GM23338 (cell line): ENCODE measurements at regions not wholly inside any gene's neighbourhood (a gene's known extent, or its start where the extent isn't known, plus 50 kb on each side); places are given as distances from the start of the nearest gene placed in this dataset.
A peak's percentile ranks its signal among the peaks of the same experiment; 100 is the strongest.

Experiments used
- ATAC-seq: fragments of 200-7000 bp; cut with Tn5 transposase; 3 replicates; pipeline ENCODE4 v1.9.1; 2020
- DNase-seq: peaks from one replicate; pipeline ENCODE4 v3.0.0-alpha.2; 2015; ENCODE audit warnings: low spot score
- H2AFZ ChIP-seq: fragments of 200-600 bp; sonication (generic); 2 replicates; pipeline ENCODE4 v1.8.0; 2016; ENCODE audit warnings: antibody characterized with exemption, mild to moderate bottlenecking, moderate library complexity
- H3F3A ChIP-seq: fragments of 200-600 bp; sonication (generic); replicated peaks from 2 replicates; pipeline ENCODE4 v1.8.0; 2017; ENCODE audit warnings: antibody characterized with exemption, mixed run types, low read depth
- H3K27ac ChIP-seq: fragments of 200-600 bp; sonication (generic); 2 replicates; pipeline ENCODE4 v1.6.1; 2016; ENCODE audit warnings: low read depth
- H3K27me3 ChIP-seq: fragments of 200-600 bp; sonication (generic); 2 replicates; pipeline ENCODE4 v1.8.0; 2016; ENCODE audit warnings: mild to moderate bottlenecking, mixed run types, moderate library complexity; ENCODE audit not compliant: insufficient read depth
- H3K36me3 ChIP-seq: fragments of 200-600 bp; sonication (generic); 2 replicates; pipeline ENCODE4 v1.8.0; 2016; ENCODE audit warnings: mild to moderate bottlenecking; ENCODE audit not compliant: insufficient read depth
- H3K4me1 ChIP-seq: fragments of 200-600 bp; sonication (generic); 2 replicates; pipeline ENCODE4 v1.8.0; 2016; ENCODE audit warnings: mild to moderate bottlenecking, moderate library complexity; ENCODE audit not compliant: insufficient read depth
- H3K4me2 ChIP-seq: fragments of 200-600 bp; sonication (generic); 2 replicates; pipeline ENCODE4 v1.7.1; 2017; ENCODE audit warnings: mixed run types
- H3K4me3 ChIP-seq: fragments of 200-600 bp; sonication (generic); 2 replicates; pipeline ENCODE4 v1.6.1; 2016; ENCODE audit warnings: mixed run types
- H3K79me2 ChIP-seq: fragments of 200-600 bp; sonication (generic); replicated peaks from 2 replicates; pipeline ENCODE4 v1.8.0; 2017; ENCODE audit warnings: mild to moderate bottlenecking; ENCODE audit not compliant: insufficient read depth
- H3K9me2 ChIP-seq: fragments of 200-600 bp; sonication (generic); 2 replicates; pipeline ENCODE4 v1.8.0; 2017; ENCODE audit not compliant: insufficient read depth
- H4K20me1 ChIP-seq: fragments of 200-600 bp; sonication (generic); replicated peaks from 2 replicates; pipeline ENCODE4 v1.8.0; 2017; ENCODE audit warnings: mild to moderate bottlenecking; ENCODE audit not compliant: insufficient read depth
- H3K27ac Mint-ChIP-seq: 2 replicates; pipeline ENCODE4 v1.8.0; 2020; ENCODE audit warnings: inconsistent platforms, mild to moderate bottlenecking, moderate library complexity, mixed read lengths
- H3K27me3 Mint-ChIP-seq: 3 replicates; pipeline ENCODE4 v1.8.0; 2022; ENCODE audit warnings: low read depth, mild to moderate bottlenecking, moderate library complexity, mixed read lengths, inconsistent platforms; ENCODE audit not compliant: insufficient read depth, poor library complexity
- H3K36me3 Mint-ChIP-seq: 3 replicates; pipeline ENCODE4 v1.8.0; 2021; ENCODE audit warnings: low read depth, mild to moderate bottlenecking, inconsistent platforms, moderate library complexity, mixed read lengths
- H3K4me1 Mint-ChIP-seq: 3 replicates; pipeline ENCODE4 v1.8.0; 2020; ENCODE audit warnings: mild to moderate bottlenecking, inconsistent platforms, mixed read lengths
- H3K4me3 Mint-ChIP-seq: 3 replicates; pipeline ENCODE4 v1.8.0; 2021; ENCODE audit warnings: moderate library complexity, mild to moderate bottlenecking, inconsistent platforms, mixed read lengths
- H3K9me3 Mint-ChIP-seq: 3 replicates; pipeline ENCODE4 v1.8.0; 2020; ENCODE audit warnings: moderate library complexity, mild to moderate bottlenecking, inconsistent platforms, mixed read lengths
- CREB1 ChIP-seq: fragments of 250-450 bp; sonication (Bioruptor Pico); IDR thresholded peaks from 2 replicates; pipeline ENCODE4 v1.5.0; 2020; ENCODE audit warnings: low read depth, mild to moderate bottlenecking, moderate library complexity
- ETS1 ChIP-seq: IDR thresholded peaks from 2 replicates; pipeline ENCODE4 v1.6.1; 2016; ENCODE audit warnings: antibody characterized with exemption
- EZH2 ChIP-seq: fragments of 200-600 bp; sonication (generic); IDR thresholded peaks from one replicate; pipeline ENCODE4 v1.8.0; 2017; ENCODE audit warnings: antibody characterized with exemption, mild to moderate bottlenecking, low read depth; ENCODE audit not compliant: unreplicated experiment
- EZH2phosphoT487 ChIP-seq: fragments of 200-600 bp; sonication (generic); IDR thresholded peaks from one replicate; pipeline ENCODE4 v1.8.1; 2018; ENCODE audit warnings: antibody characterized with exemption; ENCODE audit not compliant: unreplicated experiment
- JUNB ChIP-seq: IDR thresholded peaks from one replicate; pipeline ENCODE4 v1.6.1; 2016; ENCODE audit warnings: antibody characterized with exemption; ENCODE audit not compliant: unreplicated experiment
- NANOG ChIP-seq: IDR thresholded peaks from 2 replicates; pipeline ENCODE4 v1.6.1; 2016; ENCODE audit warnings: antibody characterized with exemption, borderline replicate concordance
- POLR2AphosphoS5 ChIP-seq: IDR thresholded peaks from 2 replicates; pipeline ENCODE4 v1.6.1; 2016; ENCODE audit warnings: antibody characterized with exemption, low read depth
- STAT1 ChIP-seq: IDR thresholded peaks from one replicate; pipeline ENCODE4 v1.6.1; 2016; ENCODE audit warnings: antibody characterized with exemption; ENCODE audit not compliant: unreplicated experiment
- ZNF114 ChIP-seq: fragments of 250-450 bp; sonication (Bioruptor Pico); IDR thresholded peaks from 2 replicates; pipeline ENCODE4 v1.5.0; 2020; ENCODE audit warnings: mild to moderate bottlenecking, moderate library complexity
- ZNF331 ChIP-seq: fragments of 250-450 bp; sonication (Bioruptor Pico); IDR thresholded peaks from 2 replicates; pipeline ENCODE4 v1.5.0; 2020; ENCODE audit warnings: low read depth, mild to moderate bottlenecking, moderate library complexity
- TF ChIP-seq, protein P1 (sequence below), 2 experiments: fragments of 200-600 bp in 1 of 2; sonication (generic) in 1 of 2; conservative IDR thresholded peaks; 2 replicates each; pipeline versions ENCODE4 v1.5.1 to v1.6.1; 2016 to 2017; ENCODE audit warnings: antibody characterized with exemption in 2 of 2, low read depth in 2 of 2, mild to moderate bottlenecking in 2 of 2, moderate library complexity in 1 of 2
- TF ChIP-seq, protein P2 (sequence below): IDR thresholded peaks from one replicate; pipeline ENCODE4 v1.6.1; 2018; ENCODE audit warnings: antibody characterized with exemption; ENCODE audit not compliant: unreplicated experiment

DNA sequence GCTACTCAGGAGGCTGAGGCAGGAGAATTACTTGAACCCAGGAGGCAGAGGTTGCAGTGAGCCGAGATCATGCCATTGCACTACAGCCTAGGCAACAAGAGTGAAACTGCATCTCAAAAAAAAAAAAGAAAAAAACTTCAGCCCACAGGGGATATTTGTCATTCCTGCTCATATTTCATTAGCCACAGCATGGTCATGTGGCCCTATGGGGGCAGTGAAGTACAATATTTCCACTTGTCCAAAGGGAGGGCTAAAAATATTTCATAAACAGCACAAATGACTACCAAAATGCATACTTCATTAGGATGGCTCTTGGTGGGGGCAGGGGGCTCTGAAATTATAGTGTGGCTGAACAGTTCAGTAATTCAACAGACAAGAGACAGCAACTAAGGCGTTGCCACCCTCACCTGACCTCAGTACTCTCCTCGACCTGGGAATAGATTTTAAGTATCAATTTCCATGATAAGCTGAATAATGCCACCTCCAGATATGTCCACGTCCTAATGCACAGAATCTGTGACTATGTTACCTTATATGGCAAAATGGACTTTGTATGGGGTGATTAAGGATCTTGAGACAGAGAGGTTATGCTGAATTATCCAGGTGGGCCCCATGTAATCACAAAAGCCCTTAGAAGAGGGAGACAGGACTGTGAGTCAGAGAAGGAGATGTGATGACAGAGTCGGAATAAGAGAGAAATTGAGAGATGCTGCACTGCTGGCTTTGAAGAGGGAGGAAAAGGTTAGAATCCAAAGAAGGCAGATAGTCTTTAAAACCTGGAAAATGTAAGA, 158.2 kb upstream of the CRIM1 start:
- DNase-seq = no peak
- Mint-ChIP-seq H3K4me3 (no peak overlapping the region), H3K36me3 (no peaks in the 10 kb centered on the region), H3K4me1 (no peaks in the 10 kb centered on the region), H3K27ac (no peak overlapping the region), H3K9me3 (peaks cover 7% of the 10 kb centered on the region; the same call in 2 of the 3 replicates), H3K27me3 (peaks cover 1% of the 10 kb centered on the region)
- Histone ChIP-seq H2AFZ (no peak overlapping the region), H3K4me3 (no peak overlapping the region), H3K27me3 (no peaks in the 10 kb centered on the region), H3K36me3 (no peaks in the 10 kb centered on the region), H3F3A (no peaks in the 10 kb centered on the region), H3K4me2 (no peak overlapping the region), H3K27ac (no peak overlapping the region), H3K4me1 (no peaks in the 10 kb centered on the region), H3K9me2 (peaks cover 7% of the 10 kb centered on the region), H3K79me2 (no peaks in the 10 kb centered on the region), H4K20me1 (no peaks in the 10 kb centered on the region)
- ATAC-seq = no peak
- TF ChIP-seq CREB1 = no peak
- no peak for TF ChIP-seq NANOG
- TF ChIP-seq, protein P1, sequence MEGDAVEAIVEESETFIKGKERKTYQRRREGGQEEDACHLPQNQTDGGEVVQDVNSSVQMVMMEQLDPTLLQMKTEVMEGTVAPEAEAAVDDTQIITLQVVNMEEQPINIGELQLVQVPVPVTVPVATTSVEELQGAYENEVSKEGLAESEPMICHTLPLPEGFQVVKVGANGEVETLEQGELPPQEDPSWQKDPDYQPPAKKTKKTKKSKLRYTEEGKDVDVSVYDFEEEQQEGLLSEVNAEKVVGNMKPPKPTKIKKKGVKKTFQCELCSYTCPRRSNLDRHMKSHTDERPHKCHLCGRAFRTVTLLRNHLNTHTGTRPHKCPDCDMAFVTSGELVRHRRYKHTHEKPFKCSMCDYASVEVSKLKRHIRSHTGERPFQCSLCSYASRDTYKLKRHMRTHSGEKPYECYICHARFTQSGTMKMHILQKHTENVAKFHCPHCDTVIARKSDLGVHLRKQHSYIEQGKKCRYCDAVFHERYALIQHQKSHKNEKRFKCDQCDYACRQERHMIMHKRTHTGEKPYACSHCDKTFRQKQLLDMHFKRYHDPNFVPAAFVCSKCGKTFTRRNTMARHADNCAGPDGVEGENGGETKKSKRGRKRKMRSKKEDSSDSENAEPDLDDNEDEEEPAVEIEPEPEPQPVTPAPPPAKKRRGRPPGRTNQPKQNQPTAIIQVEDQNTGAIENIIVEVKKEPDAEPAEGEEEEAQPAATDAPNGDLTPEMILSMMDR (conservative IDR thresholded peaks at IDR 0.05; ENCODE audit: low read depth in 2 of 2) = no peak
- TF ChIP-seq JUNB = no peak
- no peak for TF ChIP-seq POLR2AphosphoS5

DNA sequence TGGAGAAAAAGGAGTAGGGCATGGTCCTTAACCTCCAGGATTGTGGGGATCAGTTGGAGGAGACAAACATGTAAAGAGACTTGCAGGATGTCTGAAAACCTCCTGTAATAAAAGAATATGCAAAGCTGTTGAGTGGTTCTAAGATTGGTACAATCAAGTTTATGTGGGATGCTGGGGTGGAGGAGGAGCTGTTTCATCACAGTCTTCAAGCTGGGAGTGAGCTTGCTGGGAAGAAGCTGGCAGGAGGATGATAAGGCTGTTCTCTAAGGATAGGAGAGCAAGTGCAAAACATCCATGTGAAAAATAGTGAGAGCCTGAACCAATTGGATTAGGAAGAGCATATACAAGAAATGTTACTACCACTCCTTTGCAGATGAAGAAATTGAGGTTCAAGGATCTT, 161.9 kb upstream of the CRIM1 start:
- no peaks in the 10 kb centered on the region for H3K9me3 Mint-ChIP-seq
- ATAC-seq = no peak
- no peaks in the 10 kb centered on the region for H3K79me2 ChIP-seq
- H4K20me1 ChIP-seq = no peaks in the 10 kb centered on the region
- no peaks in the 10 kb centered on the region for H3K36me3 ChIP-seq
- H3F3A ChIP-seq = no peaks in the 10 kb centered on the region
- peak overlapping the region; percentile 34; the same call in 1 of the 2 replicates for H2AFZ ChIP-seq
- H3K9me2 ChIP-seq = no peaks in the 10 kb centered on the region
- no peak overlapping the region for H3K27ac Mint-ChIP-seq
- DNase-seq = no peak
- H3K4me2 ChIP-seq = no peak overlapping the region
- H3K27me3 ChIP-seq = no peaks in the 10 kb centered on the region
- no peak overlapping the region for H3K4me3 ChIP-seq
- no peaks in the 10 kb centered on the region for H3K36me3 Mint-ChIP-seq
- H3K4me3 Mint-ChIP-seq = no peak overlapping the region
- peaks cover 1% of the 10 kb centered on the region for H3K27me3 Mint-ChIP-seq
- no peaks in the 10 kb centered on the region for H3K4me1 Mint-ChIP-seq
- H3K27ac ChIP-seq = no peak overlapping the region
- no peaks in the 10 kb centered on the region for H3K4me1 ChIP-seq
- TF ChIP-seq ZNF331 (CRISPR knock-in tag) = no peak
- no peak for TF ChIP-seq POLR2AphosphoS5
- no peak for TF ChIP-seq ZNF114
- no peak for TF ChIP-seq JUNB
- TF ChIP-seq STAT1 = no peak
- TF ChIP-seq, protein P1 (conservative IDR thresholded peaks at IDR 0.05; ENCODE audit: low read depth in 2 of 2) = no peak
- TF ChIP-seq EZH2phosphoT487 = no peak
- no peak for TF ChIP-seq EZH2
- TF ChIP-seq NANOG = no peak
- TF ChIP-seq, protein P2, sequence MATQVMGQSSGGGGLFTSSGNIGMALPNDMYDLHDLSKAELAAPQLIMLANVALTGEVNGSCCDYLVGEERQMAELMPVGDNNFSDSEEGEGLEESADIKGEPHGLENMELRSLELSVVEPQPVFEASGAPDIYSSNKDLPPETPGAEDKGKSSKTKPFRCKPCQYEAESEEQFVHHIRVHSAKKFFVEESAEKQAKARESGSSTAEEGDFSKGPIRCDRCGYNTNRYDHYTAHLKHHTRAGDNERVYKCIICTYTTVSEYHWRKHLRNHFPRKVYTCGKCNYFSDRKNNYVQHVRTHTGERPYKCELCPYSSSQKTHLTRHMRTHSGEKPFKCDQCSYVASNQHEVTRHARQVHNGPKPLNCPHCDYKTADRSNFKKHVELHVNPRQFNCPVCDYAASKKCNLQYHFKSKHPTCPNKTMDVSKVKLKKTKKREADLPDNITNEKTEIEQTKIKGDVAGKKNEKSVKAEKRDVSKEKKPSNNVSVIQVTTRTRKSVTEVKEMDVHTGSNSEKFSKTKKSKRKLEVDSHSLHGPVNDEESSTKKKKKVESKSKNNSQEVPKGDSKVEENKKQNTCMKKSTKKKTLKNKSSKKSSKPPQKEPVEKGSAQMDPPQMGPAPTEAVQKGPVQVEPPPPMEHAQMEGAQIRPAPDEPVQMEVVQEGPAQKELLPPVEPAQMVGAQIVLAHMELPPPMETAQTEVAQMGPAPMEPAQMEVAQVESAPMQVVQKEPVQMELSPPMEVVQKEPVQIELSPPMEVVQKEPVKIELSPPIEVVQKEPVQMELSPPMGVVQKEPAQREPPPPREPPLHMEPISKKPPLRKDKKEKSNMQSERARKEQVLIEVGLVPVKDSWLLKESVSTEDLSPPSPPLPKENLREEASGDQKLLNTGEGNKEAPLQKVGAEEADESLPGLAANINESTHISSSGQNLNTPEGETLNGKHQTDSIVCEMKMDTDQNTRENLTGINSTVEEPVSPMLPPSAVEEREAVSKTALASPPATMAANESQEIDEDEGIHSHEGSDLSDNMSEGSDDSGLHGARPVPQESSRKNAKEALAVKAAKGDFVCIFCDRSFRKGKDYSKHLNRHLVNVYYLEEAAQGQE = no peak
- TF ChIP-seq ETS1 = no peak
